CD14-positive monocyte (primary cell): ENCODE measurements at regions not wholly inside any gene's neighbourhood (a gene's known extent, or its start where the extent isn't known, plus 50 kb on each side); places are given as distances from the start of the nearest gene placed in this dataset.

ENCODE experiments used
- DNase-seq, 3 donors: peaks; one replicate each; pipeline ENCODE4 v3.0.0-alpha.2; 2011 to 2022
- H2AFZ ChIP-seq: 2 replicates; pipeline ENCODE4 v1.6.0; 2012; ENCODE audit warnings: mild to moderate bottlenecking, low read depth, low read length, inconsistent platforms; ENCODE audit not compliant: insufficient read depth, poor library complexity, severe bottlenecking
- H3K27ac ChIP-seq, 2 donors: 1 replicate in 1 of 2; 2 replicates in 1 of 2; pipeline ENCODE4 v1.5.1; 2012 to 2013; ENCODE audit warnings: low read length in 2 of 2, control low read depth in 1 of 2, inconsistent platforms in 1 of 2, low read depth in 1 of 2, mild to moderate bottlenecking in 1 of 2
- H3K27me3 ChIP-seq, 2 donors: one replicate each; pipeline versions ENCODE4 v1.6.0 to v1.6.1; 2011 to 2013; ENCODE audit warnings: low read length in 2 of 2; ENCODE audit not compliant: control insufficient read depth in 2 of 2, insufficient read depth in 2 of 2
- H3K36me3 ChIP-seq, 2 donors: replicated peaks in 1 of 2; 1 replicate in 1 of 2; 2 replicates in 1 of 2; pipeline versions ENCODE4 v1.5.1 to v1.6.1; 2012 to 2013; ENCODE audit warnings: low read length in 2 of 2, control low read depth in 1 of 2, inconsistent platforms in 1 of 2, mild to moderate bottlenecking in 1 of 2; ENCODE audit not compliant: insufficient read depth in 2 of 2, control insufficient read depth in 1 of 2
- H3K4me1 ChIP-seq, 2 donors: 1 replicate in 1 of 2; 2 replicates in 1 of 2; pipeline versions ENCODE4 v1.5.1 to v1.6.1; 2012 to 2013; ENCODE audit warnings: low read length in 2 of 2, control low read depth in 1 of 2, inconsistent platforms in 1 of 2, mild to moderate bottlenecking in 1 of 2, moderate library complexity in 1 of 2; ENCODE audit not compliant: insufficient read depth in 2 of 2, control insufficient read depth in 1 of 2
- H3K4me2 ChIP-seq: replicated peaks from 2 replicates; pipeline ENCODE3; 2012; ENCODE audit warnings: low read length, moderate library complexity, mild to moderate bottlenecking; ENCODE audit not compliant: poor library complexity, severe bottlenecking; ENCODE audit errors: extremely low read depth
- H3K4me3 ChIP-seq, 3 experiments: fragments of 200-600 bp in 1 of 3; sonication (generic) in 1 of 3; replicated peaks in 1 of 3; 1 replicate in 2 of 3; 2 replicates in 1 of 3; pipeline ENCODE4 v1.5.1; 2011 to 2013; ENCODE audit warnings: low read length in 3 of 3, mild to moderate bottlenecking in 3 of 3, control low read depth in 2 of 3, low read depth in 2 of 3, inconsistent platforms in 1 of 3, moderate library complexity in 1 of 3
- H3K79me2 ChIP-seq: 2 replicates; pipeline ENCODE4 v1.6.0; 2012; ENCODE audit warnings: mild to moderate bottlenecking, control low read depth, inconsistent platforms, low read length, moderate library complexity; ENCODE audit not compliant: insufficient read depth
- H3K9ac ChIP-seq: 2 replicates; pipeline ENCODE4 v1.6.0; 2017; ENCODE audit warnings: low read length, mild to moderate bottlenecking; ENCODE audit not compliant: insufficient read depth, poor library complexity, severe bottlenecking
- H3K9me3 ChIP-seq, 2 donors: replicated peaks in 1 of 2; 1 replicate in 1 of 2; 2 replicates in 1 of 2; pipeline versions ENCODE4 v1.5.1 to v1.6.1; 2012 to 2013; ENCODE audit warnings: low read length in 2 of 2, control low read depth in 1 of 2; ENCODE audit not compliant: control insufficient read depth in 1 of 2, insufficient read depth in 1 of 2
- H4K20me1 ChIP-seq: 2 replicates; pipeline ENCODE4 v1.6.0; 2012; ENCODE audit warnings: mild to moderate bottlenecking, low read length, control low read depth, moderate library complexity; ENCODE audit not compliant: insufficient read depth
- H3K27ac Mint-ChIP-seq, 7 donors: one replicate each; pipeline ENCODE4 v1.8.0; 2020; ENCODE audit warnings: mild to moderate bottlenecking in 7 of 7, mixed read lengths in 7 of 7, moderate library complexity in 6 of 7, inconsistent platforms in 2 of 7
- H3K27me3 Mint-ChIP-seq, 3 donors: one replicate each; pipeline ENCODE4 v1.8.0; 2021 to 2022; ENCODE audit warnings: low read depth in 3 of 3, mild to moderate bottlenecking in 3 of 3, mixed read lengths in 3 of 3, moderate library complexity in 3 of 3, inconsistent platforms in 1 of 3
- H3K36me3 Mint-ChIP-seq, 2 donors: one replicate each; pipeline ENCODE4 v1.8.0; 2020; ENCODE audit warnings: mixed read lengths in 2 of 2, inconsistent platforms in 1 of 2, mild to moderate bottlenecking in 1 of 2
- H3K4me1 Mint-ChIP-seq: one replicate; pipeline ENCODE4 v1.8.0; 2020; ENCODE audit warnings: mild to moderate bottlenecking, mixed read lengths
- H3K4me3 Mint-ChIP-seq, 2 donors: one replicate each; pipeline ENCODE4 v1.8.0; 2020; ENCODE audit warnings: mild to moderate bottlenecking in 2 of 2, mixed read lengths in 2 of 2, moderate library complexity in 1 of 2
- H3K9me3 Mint-ChIP-seq, 7 donors: one replicate each; pipeline ENCODE4 v1.8.0; 2020 to 2022; ENCODE audit warnings: mixed read lengths in 7 of 7, mild to moderate bottlenecking in 6 of 7, moderate library complexity in 6 of 7, inconsistent platforms in 2 of 7
- CTCF ChIP-seq: fragments of 200-600 bp; IDR thresholded peaks from one replicate; pipeline ENCODE4 v1.8.0; 2022; ENCODE audit warnings: antibody characterized with exemption, mild to moderate bottlenecking
- intact Hi-C, 2 donors: fragments of 100-400 bp; cut with micrococcal nuclease; formaldehyde crosslinking; loops; one replicate each; pipeline versions ENCODE4 v1.15.0 to v1.15.1; 2023

- Histone ChIP-seq H3K79me2 (no peaks in the 10 kb centered on the region), H3K9ac (no peak overlapping the region), H3K4me2 (no peak overlapping the region), H3K36me3 (no peaks in the 10 kb centered on the region), H2AFZ (no peak overlapping the region), H3K4me1 (no peaks in the 10 kb centered on the region), H3K4me3 (no peak overlapping the region), H3K9me3 (no peaks in the 10 kb centered on the region), H4K20me1 (no peaks in the 10 kb centered on the region), H3K27ac (no peak overlapping the region), H3K27me3 (no peaks in the 10 kb centered on the region)
- H3K9me3 Mint-ChIP-seq, result peaks cover 0 to 7% (median 4%) of the 10 kb centered on the region in 7 donors
- DNase-seq, result no peak
- no peak for TF ChIP-seq CTCF
- no peaks in the 10 kb centered on the region for H3K4me1 Mint-ChIP-seq
- peaks cover 0 to 5% (median 0%) of the 10 kb centered on the region in 3 donors for H3K27me3 Mint-ChIP-seq
- H3K27ac Mint-ChIP-seq, result no peak overlapping the region
- no peaks in the 10 kb centered on the region for H3K36me3 Mint-ChIP-seq
- no peak overlapping the region for H3K4me3 Mint-ChIP-seq
- intact Hi-C loops, result no loop called here
Measured at GRCh38 chr4:79178760-79179159, 147.1 kb downstream of the NAA11 start.

GRCh38 chr4:79177388-79177787, 148.5 kb downstream of the NAA11 start:
- Mint-ChIP-seq H3K27ac (no peak overlapping the region), H3K4me1 (no peaks in the 10 kb centered on the region), H3K9me3 (peaks cover 0 to 7% (median 4%) of the 10 kb centered on the region in 7 donors), H3K4me3 (no peak overlapping the region), H3K27me3 (peaks cover 0 to 6% (median 0%) of the 10 kb centered on the region in 3 donors), H3K36me3 (no peaks in the 10 kb centered on the region)
- intact Hi-C loops, result no loop called here
- no peaks in the 10 kb centered on the region for H3K9me3 ChIP-seq
- no peaks in the 10 kb centered on the region for H3K4me1 ChIP-seq
- no peak for DNase-seq
- no peaks in the 10 kb centered on the region for H3K79me2 ChIP-seq
- no peak for TF ChIP-seq CTCF
- no peak overlapping the region for H3K4me3 ChIP-seq
- no peak overlapping the region for H2AFZ ChIP-seq
- no peaks in the 10 kb centered on the region for H3K36me3 ChIP-seq
- no peak overlapping the region for H3K4me2 ChIP-seq
- no peak overlapping the region for H3K27ac ChIP-seq
- no peak overlapping the region for H3K9ac ChIP-seq
- H3K27me3 ChIP-seq, result no peaks in the 10 kb centered on the region
- no peaks in the 10 kb centered on the region for H4K20me1 ChIP-seq
